ENCODE measurements at regions not wholly inside any gene's neighbourhood (a gene's known extent, or its start where the extent isn't known, plus 50 kb on each side); places are given as distances from the start of the nearest gene placed in this dataset.

DNA sequence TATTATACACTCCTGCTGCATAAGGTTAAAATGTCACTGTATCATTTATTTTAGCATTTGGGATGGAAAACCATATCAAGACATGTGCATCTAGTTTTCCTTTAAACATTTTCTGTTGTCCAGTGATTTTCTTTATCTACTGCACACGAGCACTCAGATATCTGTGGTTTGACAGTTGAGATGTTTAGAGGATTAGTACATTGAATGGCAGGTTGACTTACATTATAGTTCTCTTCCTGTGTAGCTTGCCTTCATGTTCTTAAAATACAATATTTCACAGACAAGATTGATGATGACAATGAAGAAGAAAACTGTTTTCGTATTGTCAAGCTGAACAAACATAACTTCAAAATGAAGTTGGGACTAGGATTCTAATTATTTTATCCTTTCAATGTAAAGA lies 2378.4 kb upstream of the WWC1 start (continued):
- TF ChIP-seq CTCF (IDR thresholded peaks at IDR 0.05; ENCODE audit: low read depth, low read length, missing input control) (no peak), YY1 (IDR thresholded peaks at IDR 0.05) (no peak), MAX (IDR thresholded peaks at IDR 0.05) (no peak), RXRA (IDR thresholded peaks at IDR 0.05) (no peak), SP1 (IDR thresholded peaks at IDR 0.05) (no peak), HNF4G (IDR thresholded peaks at IDR 0.05) (no peak), GABPA (IDR thresholded peaks at IDR 0.05 in 1 of 2, conservative IDR thresholded peaks at IDR 0.05 in 1 of 2) (no peak), ATF3 (IDR thresholded peaks at IDR 0.05) (no peak), JUND (IDR thresholded peaks at IDR 0.05) (no peak), HNF4A (conservative IDR thresholded peaks at IDR 0.05) (no peak), EGR1 (IDR thresholded peaks at IDR 0.05; ENCODE audit: low read depth in 2 of 2) (no peak), RAD21 (IDR thresholded peaks at IDR 0.05) (no peak)

GRCh38 chr5:165914456-165914855 lies 2377.0 kb upstream of the WWC1 start:
- Histone ChIP-seq H3K27ac (ENCODE audit: low read depth in 1 of 2, low read length in 2 of 2) (no peak overlapping the region), H3K9me3 (ENCODE audit: control insufficient read depth in 4 of 4, low read length in 3 of 4) (no peaks in the 10 kb centered on the region), H3K36me3 (ENCODE audit: control insufficient read depth in 4 of 4, insufficient read depth in 3 of 4, low read depth in 1 of 4, low read length in 3 of 4) (no peaks in the 10 kb centered on the region), H3K4me1 (ENCODE audit: control insufficient read depth in 4 of 4, insufficient read depth in 4 of 4, low read length in 3 of 4) (no peaks in the 10 kb centered on the region), H3K27me3 (ENCODE audit: control insufficient read depth in 4 of 4, insufficient read depth in 4 of 4, low read length in 3 of 4) (no peaks in the 10 kb centered on the region), H3K4me3 (ENCODE audit: low read depth in 1 of 3, low read length in 3 of 3) (no peak overlapping the region), H3K9ac (ENCODE audit: low read depth in 1 of 2, low read length in 2 of 2) (no peak overlapping the region)
- no peak for DNase-seq (ENCODE audit: low spot score)
- TF ChIP-seq FOXA1 (IDR thresholded peaks at IDR 0.05) (no peak), MAX (IDR thresholded peaks at IDR 0.05) (no peak), JUND (IDR thresholded peaks at IDR 0.05) (no peak), HNF4G (IDR thresholded peaks at IDR 0.05) (no peak), HNF4A (conservative IDR thresholded peaks at IDR 0.05) (no peak), RAD21 (IDR thresholded peaks at IDR 0.05) (no peak), EGR1 (IDR thresholded peaks at IDR 0.05; ENCODE audit: low read depth in 2 of 2) (no peak), RXRA (IDR thresholded peaks at IDR 0.05) (no peak), NR2F2 (IDR thresholded peaks at IDR 0.05) (no peak), TAF1 (conservative IDR thresholded peaks at IDR 0.05) (no peak), ATF3 (IDR thresholded peaks at IDR 0.05) (no peak), YY1 (IDR thresholded peaks at IDR 0.05) (no peak), REST (IDR thresholded peaks at IDR 0.05) (no peak), GABPA (IDR thresholded peaks at IDR 0.05 in 1 of 2, conservative IDR thresholded peaks at IDR 0.05 in 1 of 2) (no peak), FOXA2 (IDR thresholded peaks at IDR 0.05) (no peak)
- TF ChIP-seq, protein P1, sequence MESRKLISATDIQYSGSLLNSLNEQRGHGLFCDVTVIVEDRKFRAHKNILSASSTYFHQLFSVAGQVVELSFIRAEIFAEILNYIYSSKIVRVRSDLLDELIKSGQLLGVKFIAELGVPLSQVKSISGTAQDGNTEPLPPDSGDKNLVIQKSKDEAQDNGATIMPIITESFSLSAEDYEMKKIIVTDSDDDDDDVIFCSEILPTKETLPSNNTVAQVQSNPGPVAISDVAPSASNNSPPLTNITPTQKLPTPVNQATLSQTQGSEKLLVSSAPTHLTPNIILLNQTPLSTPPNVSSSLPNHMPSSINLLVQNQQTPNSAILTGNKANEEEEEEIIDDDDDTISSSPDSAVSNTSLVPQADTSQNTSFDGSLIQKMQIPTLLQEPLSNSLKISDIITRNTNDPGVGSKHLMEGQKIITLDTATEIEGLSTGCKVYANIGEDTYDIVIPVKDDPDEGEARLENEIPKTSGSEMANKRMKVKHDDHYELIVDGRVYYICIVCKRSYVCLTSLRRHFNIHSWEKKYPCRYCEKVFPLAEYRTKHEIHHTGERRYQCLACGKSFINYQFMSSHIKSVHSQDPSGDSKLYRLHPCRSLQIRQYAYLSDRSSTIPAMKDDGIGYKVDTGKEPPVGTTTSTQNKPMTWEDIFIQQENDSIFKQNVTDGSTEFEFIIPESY (IDR thresholded peaks at IDR 0.05): no peak
- 79% methylated on average over 6 of the region's 6 CpGs for WGBS

All from liver (tissue), 8 donors.